Stimulated activated CD8-positive, alpha-beta memory T cell treated with anti-CD3 and anti-CD28 coated beads, Interleukin-4, amount 100 ng/mL, for 1 hour (primary cell): ENCODE measurements at regions not wholly inside any gene's neighbourhood (a gene's known extent, or its start where the extent isn't known, plus 50 kb on each side); places are given as distances from the start of the nearest gene placed in this dataset.

Experiments
- DNase-seq, 2 donors: peaks; one replicate each; pipeline ENCODE4 v3.0.0-alpha.2; 2020; ENCODE audit warnings: low read depth in 2 of 2, low spot score in 1 of 2

GRCh38 chr5:40414922-40415321 is 264.8 kb upstream of the PTGER4 start:
- DNase-seq, result no peak

DNA sequence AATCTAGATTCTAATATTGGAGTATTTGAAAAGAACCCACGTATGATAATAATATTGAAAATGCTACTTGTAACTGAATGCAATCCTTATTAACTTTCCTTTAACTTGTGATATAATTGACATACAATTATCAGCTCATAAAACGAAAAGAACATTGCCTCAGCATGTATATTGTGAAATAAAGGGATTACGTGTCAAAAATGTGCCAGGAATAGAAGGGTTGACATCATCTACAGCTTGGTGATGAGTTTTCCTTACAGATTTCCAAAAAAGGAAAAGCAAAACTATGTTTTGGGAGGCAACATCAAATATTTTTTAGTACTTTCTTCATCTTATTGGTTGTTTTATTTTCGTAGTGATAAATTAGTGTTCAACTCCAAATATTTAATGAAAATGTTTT is 266.0 kb upstream of the PTGER4 start:
- DNase-seq, result no peak

DNA sequence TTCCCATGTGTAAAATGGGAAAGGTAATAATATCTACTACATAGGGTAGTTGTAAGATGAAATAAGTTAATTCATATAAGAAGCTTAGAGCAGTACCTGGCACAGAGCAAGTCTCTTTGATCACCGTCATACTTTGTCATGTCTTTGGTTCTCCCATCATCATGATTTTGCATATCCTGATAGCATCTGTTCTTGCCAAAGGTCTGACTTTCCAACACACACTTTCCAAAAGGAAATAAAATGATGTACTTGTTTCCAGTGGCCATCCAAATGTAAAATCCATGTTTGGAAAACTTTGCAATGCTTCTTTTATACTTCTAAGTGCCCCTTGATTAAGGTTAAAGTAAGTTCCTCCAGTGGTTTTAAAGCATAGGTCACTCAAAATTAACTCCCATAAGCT is 266.9 kb upstream of the PTGER4 start:
- no peak for DNase-seq

DNA sequence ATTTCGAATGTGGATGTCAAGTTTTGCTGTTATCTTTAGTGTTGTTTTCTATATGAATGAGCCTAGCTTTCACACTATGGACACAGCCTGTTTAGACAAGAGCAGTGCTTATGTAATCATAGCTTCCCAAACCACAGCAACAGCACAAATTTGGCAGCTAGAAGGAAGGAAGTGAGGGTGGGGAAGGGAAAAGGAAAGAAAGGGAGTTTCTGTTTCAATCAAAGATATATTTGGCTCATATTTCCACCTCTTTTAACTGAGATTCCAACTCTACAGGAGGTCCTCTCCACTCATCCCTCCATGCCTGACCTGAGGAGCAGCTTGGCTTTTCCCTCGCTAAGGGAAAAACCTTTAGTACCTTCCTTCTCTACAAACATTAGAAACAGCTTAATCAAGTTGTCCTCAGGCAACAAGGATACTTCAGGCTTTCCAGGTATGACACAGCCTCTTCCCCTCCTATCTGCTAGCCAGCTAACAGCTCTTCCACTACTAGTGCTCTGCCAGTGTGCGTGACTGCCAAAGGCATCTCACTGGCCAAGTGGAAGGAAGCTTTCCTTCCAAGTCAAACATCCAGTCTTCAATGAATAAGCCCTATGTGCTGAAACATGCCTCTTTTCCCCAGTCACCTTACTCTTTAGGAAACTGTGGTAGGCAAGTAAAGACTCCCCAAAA is 268.6 kb upstream of the PTGER4 start:
- DNase-seq, result no peak

DNA sequence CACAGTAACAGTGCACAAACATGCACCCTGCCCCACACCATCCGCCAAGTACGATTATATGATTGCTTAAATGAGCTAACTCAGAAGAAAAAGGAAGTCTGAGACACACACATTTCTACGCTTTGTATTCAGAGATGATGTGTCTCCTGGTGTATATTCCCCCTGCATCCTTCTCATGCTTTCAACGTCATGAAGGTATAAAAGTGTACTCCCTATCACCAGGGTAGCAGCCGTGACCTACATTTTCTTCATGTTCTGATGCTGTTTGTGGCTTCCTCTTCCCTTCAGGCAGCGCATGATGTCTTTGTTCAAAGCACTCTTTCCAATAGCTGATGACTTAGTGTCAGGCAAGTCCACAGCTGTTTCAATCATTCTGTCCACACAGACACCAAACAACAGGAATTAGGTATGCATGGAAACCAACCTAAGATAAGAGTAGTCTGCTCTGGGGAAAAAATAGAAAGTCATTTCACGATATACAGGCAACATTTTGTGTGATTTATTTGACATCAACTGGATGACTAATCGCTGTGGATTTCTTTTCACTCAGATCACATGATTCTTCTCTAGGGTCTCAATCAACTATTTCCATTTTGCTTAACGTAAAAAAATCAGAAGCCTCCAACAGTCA is 269.4 kb upstream of the PTGER4 start:
- peak; percentile 27 to 43 for DNase-seq

GRCh38 chr5:40409601-40410000 is 270.1 kb upstream of the PTGER4 start:
- DNase-seq, result no peak

- DNase-seq, result no peak
These were observed 272.9 kb upstream of the PTGER4 start for GRCh38 chr5:40406741-40407211.

GRCh38 chr5:40405996-40406740 is 273.5 kb upstream of the PTGER4 start:
- no peak for DNase-seq

GRCh38 chr5:40405230-40405629 is 274.5 kb upstream of the PTGER4 start:
- no peak for DNase-seq

- no peak for DNase-seq
These were observed 275.1 kb upstream of the PTGER4 start for GRCh38 chr5:40404613-40405012.

GRCh38 chr5:40402007-40402364 is 277.7 kb upstream of the PTGER4 start:
- no peak for DNase-seq

DNA sequence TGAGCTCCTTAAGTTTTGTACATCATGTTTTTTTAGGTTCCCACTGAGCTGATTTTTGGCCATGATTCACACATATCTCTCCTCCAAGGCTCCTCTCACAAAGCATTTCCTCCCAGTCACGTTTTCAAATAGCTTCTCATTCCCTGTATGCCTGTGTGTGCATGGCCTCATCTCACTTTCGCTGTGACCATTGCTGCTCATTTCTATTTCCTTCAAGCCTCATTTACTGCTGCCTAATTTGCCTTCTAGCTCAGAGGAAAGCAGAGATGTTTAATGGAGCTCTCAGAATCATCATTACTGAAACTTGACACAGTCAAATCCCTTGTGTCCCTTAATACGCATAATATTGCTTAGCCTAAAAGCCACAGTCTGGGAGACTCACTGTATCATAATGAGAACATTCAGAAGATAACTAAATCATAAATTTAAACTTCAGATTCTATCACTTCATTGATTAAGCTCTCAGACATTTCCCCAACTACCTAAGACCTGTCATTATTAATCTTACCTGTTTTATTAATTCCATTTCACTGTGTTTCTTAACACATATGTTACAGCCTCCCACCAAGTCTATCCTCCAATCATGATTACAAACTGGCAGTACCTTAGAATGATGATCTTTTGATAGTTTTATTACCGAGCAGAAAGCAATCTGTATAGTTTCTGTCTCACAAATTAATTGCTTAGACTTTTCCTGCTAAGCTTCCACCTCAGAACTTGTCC is 278.3 kb upstream of the PTGER4 start:
- DNase-seq, result no peak

DNA sequence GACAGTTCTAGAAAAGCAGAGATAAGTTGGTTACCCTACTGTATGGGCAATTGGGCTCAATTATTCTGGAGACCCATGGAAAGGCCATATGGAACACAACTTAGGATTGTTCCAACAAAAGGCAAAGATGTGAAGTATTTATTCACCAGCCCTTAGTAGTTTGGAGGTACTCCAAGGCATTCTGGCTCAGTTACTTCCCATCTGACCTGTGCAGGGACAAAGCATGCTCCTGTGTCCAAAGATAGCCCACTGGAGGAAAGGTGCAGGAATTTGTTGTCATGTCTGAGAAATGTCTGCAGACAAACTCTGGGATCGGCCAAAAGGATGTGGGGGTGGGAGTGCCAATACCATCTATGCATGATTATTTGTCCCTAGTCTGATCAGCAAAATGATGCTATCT is 279.5 kb upstream of the PTGER4 start:
- DNase-seq, result no peak

DNA sequence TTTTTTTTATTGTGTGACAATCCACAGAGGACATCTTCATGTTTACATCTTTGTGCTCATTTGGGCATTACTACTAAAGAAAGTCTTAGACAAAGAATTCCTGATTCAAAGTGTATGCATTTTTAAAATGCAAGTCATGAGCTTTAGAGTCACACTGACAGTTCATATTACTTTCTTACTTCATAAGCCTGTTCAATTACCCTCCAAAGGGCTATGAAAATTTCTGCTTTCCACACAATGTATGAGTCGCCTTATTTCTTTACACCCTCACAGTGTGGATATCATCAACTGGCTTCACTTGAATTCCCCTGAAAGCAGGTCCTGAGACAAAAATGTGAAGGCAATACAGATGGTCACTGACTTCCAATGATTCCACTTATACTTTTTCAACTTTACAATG is 280.4 kb upstream of the PTGER4 start:
- DNase-seq, result no peak

DNA sequence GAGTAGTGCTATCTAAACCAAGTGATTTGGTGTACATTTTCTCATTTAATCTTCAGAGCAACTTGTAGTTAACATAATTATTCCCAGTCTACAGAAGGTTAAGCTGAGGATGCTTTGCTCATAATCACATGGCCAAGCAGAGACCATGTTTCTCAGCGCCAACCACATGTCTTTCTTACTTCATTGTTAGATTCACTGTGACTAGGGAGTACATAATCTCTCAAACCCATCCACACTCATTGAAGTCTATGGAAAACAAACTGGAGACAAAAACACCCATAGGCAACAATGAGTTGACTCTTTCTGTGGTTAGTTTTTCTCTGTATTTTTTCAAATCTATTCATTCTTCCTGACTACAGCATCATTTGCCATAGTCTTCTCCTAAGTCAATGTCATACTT is 281.7 kb upstream of the PTGER4 start:
- DNase-seq, result no peak

GRCh38 chr5:40397091-40397490 is 282.6 kb upstream of the PTGER4 start:
- DNase-seq, result no peak

DNA sequence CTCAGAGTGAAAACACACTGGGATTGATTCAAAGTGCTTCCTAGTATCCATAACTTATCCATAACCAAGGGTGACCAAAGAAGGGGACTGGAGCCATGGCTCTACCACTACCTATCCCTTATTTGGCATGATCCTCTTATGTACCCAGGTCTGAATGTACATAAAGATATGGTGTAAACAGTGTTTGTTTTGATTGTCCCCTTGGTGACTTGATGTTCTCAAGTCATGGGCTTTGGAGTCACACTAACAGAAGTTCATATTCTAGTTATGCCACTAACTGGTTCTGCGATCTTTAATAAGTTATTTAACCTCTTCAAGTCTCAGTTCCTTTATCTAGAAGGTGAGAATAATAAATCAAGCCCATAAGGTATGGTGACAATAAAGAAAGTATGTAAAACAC is 283.4 kb upstream of the PTGER4 start:
- no peak for DNase-seq

GRCh38 chr5:40395251-40395650 is 284.5 kb upstream of the PTGER4 start:
- no peak for DNase-seq

DNA sequence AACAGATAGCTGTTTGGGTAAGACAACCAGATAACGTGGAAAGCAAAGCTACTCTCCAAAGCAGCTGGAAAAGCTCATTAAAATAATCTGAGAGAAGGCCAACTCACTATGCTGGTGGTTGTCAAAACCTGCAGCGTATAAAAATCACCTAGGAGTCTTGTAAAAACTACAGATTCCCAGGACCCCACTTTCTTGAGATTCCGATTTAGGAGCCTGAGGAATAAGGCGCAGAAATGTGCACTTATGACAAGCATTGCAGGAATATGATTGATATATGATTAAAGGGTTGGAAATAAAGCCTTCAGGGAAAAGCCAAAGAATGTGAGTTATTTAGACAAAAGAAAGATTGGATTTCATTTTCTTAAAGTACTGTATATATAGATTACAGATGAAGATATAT is 285.0 kb upstream of the PTGER4 start:
- no peak for DNase-seq

- DNase-seq, result no peak
These were observed 288.1 kb upstream of the PTGER4 start for GRCh38 chr5:40391642-40392041.

GRCh38 chr5:40390281-40391149 is 289.2 kb upstream of the PTGER4 start:
- DNase-seq, result no peak
